IPS-15b (cell line): ENCODE measurements at regions not wholly inside any gene's neighbourhood (a gene's known extent, or its start where the extent isn't known, plus 50 kb on each side); places are given as distances from the start of the nearest gene placed in this dataset.

Experiments used
- H3K27me3 ChIP-seq: one replicate; pipeline ENCODE4 v1.6.1; 2013; ENCODE audit warnings: low read length; ENCODE audit not compliant: control insufficient read depth, insufficient read depth
- H3K36me3 ChIP-seq: one replicate; pipeline ENCODE4 v1.6.1; 2013; ENCODE audit warnings: low read length; ENCODE audit not compliant: control insufficient read depth, insufficient read depth
- H3K4me1 ChIP-seq: one replicate; pipeline ENCODE4 v1.6.1; 2013; ENCODE audit warnings: mild to moderate bottlenecking, low read length; ENCODE audit not compliant: control insufficient read depth, insufficient read depth
- H3K4me3 ChIP-seq: one replicate; pipeline ENCODE4 v1.5.1; 2013; ENCODE audit warnings: low read depth, low read length
- H3K9ac ChIP-seq: one replicate; pipeline ENCODE4 v1.6.1; 2013; ENCODE audit warnings: low read depth, mild to moderate bottlenecking, low read length
- H3K9me3 ChIP-seq: one replicate; pipeline ENCODE4 v1.6.1; 2013; ENCODE audit warnings: mild to moderate bottlenecking, low read length; ENCODE audit not compliant: control insufficient read depth, insufficient read depth

DNA sequence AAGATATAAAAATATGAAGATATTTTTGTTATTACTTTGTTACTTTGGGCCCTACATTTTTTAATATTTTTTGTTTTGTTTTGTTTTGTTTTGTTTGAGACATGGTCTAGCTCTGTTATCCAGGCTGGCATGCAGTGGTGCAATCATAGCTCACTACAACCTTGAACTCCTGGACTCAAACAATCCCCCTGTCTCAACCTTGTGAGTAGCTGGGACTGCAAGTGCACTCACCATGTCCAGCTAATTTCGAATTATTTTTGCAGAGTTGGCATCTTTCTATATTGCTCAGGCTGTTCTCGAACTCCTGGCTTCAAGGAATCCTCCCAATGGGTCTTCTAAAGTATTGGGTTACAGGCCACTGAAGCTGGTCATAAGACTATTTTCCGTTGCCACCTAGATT, 603.6 kb upstream of the PIK3C3 start:
- no peaks in the 10 kb centered on the region for H3K4me1 ChIP-seq
- no peaks in the 10 kb centered on the region for H3K27me3 ChIP-seq
- no peak overlapping the region for H3K4me3 ChIP-seq
- H3K36me3 ChIP-seq = no peaks in the 10 kb centered on the region
- no peaks in the 10 kb centered on the region for H3K9me3 ChIP-seq
- H3K9ac ChIP-seq = no peak overlapping the region

DNA sequence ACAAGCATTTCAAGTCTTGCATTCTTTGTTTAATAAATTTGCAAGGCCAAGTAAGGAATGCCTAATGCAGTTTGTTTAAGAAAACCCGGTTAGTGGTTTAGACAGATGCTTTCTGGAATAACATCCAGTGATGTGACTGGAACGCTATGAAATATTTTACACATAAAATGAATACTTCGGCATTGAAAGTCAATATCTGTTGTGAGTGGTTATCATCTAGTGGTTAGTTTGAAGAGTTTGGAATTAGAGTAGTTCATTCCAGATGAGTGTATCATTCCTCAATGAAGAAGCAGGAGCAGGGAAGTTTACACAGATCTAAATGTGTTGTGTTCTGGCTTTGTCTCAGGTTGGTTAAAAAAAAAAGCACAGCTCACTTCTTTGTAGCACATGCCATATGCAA, 608.0 kb upstream of the PIK3C3 start:
- no peaks in the 10 kb centered on the region for H3K27me3 ChIP-seq

DNA sequence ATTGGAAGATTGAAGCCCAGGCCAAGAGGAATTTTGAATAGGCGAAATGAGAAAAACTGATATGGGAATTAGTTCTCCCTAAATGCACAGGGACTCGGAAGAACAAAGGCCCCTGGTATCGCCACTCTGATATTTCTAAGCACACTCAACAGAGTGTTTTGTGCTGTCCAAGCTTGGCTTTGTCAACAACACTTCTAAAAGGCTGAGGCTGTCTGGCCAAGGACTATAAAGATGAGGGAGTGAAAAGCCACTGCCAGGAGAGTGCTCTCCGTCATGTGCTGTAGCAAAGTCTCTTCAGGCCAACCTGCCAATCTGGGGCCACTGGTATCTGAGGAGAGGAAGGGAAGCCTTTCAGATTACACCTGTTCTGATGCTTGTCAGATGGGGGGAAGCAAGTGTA, 611.2 kb upstream of the PIK3C3 start:
- Histone ChIP-seq H3K27me3 (no peaks in the 10 kb centered on the region), H3K4me1 (no peaks in the 10 kb centered on the region), H3K9ac (no peak overlapping the region), H3K4me3 (no peak overlapping the region), H3K36me3 (no peaks in the 10 kb centered on the region), H3K9me3 (no peaks in the 10 kb centered on the region)

More for the DNA sequence above, 608.0 kb upstream of the PIK3C3 start:
- H3K4me3 ChIP-seq = no peak overlapping the region
- H3K36me3 ChIP-seq = no peaks in the 10 kb centered on the region
- H3K9ac ChIP-seq = no peak overlapping the region
- no peaks in the 10 kb centered on the region for H3K4me1 ChIP-seq
- no peaks in the 10 kb centered on the region for H3K9me3 ChIP-seq

DNA sequence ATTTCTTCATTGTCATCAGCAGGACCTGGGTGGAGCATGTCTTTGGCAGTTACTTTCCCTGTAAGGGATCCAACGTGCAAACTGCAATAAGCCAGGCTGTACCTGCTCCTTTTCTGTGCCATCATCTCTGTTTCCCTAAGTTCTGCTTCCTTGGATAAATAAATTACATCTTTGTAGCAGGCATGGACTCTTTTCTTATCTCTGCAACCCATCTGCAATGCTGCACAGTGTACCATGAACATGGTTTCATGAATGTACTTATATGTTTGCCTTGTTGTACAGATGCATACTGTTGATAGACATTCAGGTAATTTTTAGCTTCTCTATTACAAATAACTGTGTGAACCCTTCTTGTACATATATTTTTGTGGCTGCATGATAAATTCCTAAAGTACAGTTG, 616.7 kb upstream of the PIK3C3 start:
- no peaks in the 10 kb centered on the region for H3K27me3 ChIP-seq
- no peak overlapping the region for H3K9ac ChIP-seq
- no peak overlapping the region for H3K4me3 ChIP-seq

DNA sequence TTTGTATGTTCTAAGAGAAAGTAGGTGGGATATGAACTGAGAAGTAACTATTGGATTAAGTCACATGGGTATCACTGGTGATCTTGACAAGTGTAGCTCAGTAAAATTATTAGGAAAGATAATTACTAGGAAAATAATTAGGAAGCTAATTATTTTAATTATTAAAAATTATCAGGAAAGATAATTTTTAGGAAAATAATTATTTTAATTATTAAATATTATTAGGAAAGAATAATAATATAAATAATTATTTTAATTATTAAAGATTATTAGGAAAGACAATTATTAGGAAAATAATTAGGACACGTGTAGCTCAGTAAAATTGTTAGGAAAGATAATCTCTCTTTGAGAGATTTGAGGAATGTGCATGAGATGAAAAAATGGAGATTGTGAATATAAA, 623.4 kb upstream of the PIK3C3 start:
- no peak overlapping the region for H3K9ac ChIP-seq
- no peaks in the 10 kb centered on the region for H3K9me3 ChIP-seq
- no peak overlapping the region for H3K4me3 ChIP-seq
- H3K27me3 ChIP-seq = no peaks in the 10 kb centered on the region
- no peaks in the 10 kb centered on the region for H3K4me1 ChIP-seq
- no peaks in the 10 kb centered on the region for H3K36me3 ChIP-seq

More for the DNA sequence above, 616.7 kb upstream of the PIK3C3 start:
- Histone ChIP-seq H3K9me3 (no peaks in the 10 kb centered on the region), H3K36me3 (no peaks in the 10 kb centered on the region), H3K4me1 (no peaks in the 10 kb centered on the region)

DNA sequence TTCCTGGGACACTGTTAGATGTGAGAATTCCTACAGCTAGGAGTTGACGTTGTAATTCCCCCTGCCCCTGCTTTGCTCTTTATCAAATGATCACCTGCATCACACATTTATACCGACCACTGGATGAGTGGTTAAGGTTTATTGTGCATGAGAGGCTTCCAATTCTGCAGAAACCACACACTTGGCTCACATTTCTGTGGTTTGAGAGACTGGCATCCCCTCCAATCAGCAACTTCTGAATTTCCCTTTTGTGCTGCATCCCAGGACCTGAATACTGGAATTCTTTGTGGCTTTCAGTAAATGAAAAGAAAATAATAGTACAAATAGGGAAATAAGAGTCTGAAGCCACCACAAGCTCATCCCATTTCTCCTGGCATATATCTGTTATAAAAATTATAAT, 628.7 kb upstream of the PIK3C3 start:
- Histone ChIP-seq H3K4me3 (no peak overlapping the region), H3K9ac (no peak overlapping the region), H3K4me1 (no peaks in the 10 kb centered on the region), H3K27me3 (no peaks in the 10 kb centered on the region), H3K9me3 (no peaks in the 10 kb centered on the region), H3K36me3 (no peaks in the 10 kb centered on the region)

DNA sequence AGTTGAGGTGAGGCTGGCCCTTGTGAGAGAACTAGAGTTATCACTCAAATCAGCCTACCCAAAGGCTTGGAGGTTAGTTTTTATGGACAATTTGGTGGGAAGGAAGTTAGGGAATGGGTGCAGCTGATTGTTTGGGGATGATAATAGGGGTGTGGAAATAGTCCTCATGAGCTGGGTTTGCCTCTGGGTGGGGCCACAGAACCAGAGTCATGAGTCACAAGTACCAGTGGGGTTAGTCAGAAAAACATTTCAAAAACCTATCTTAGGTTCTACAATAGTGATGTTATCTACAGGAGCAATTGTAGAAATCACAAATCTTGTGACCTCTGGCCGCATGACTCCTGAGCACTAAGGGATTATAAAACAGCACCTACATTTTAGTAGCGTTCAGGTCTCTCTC, 630.1 kb upstream of the PIK3C3 start:
- Histone ChIP-seq H3K9ac (no peak overlapping the region), H3K9me3 (no peaks in the 10 kb centered on the region), H3K4me1 (no peaks in the 10 kb centered on the region), H3K27me3 (no peaks in the 10 kb centered on the region), H3K36me3 (no peaks in the 10 kb centered on the region), H3K4me3 (no peak overlapping the region)

DNA sequence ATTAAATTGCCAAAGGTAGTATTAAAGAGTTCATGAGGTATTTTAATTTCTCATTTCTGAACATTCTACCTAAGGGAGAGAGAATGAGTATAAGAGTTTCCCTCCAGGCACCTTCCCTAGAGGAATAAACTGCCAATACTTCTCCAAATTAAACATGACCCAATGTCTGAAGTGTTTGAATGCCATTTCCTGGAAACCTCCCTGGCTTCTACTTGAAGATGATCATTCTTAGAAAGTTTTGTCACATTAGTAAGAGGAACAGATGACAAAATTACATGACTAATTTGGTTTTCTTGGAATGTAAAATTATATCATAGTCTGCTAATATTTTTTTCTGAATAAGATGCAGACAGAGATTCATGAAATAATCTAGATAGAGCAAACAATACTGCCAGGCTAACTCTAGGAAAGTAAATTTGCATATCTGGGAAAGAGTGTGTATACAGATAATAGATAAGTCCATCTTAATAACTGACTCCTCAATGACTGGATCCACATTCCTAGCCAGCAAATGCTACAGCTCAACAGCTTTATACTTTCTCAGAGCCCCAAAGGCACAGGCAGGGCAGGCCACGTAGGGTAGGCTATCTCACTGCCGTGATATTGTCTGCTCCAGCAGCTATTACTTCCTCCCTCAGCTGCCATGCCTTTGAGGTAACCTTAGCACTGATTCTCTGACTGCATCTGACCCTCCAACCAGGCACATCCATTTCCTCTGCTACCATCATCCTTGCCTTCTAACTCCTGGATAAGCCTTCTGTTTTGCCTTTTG, 630.8 kb upstream of the PIK3C3 start:
- Histone ChIP-seq H3K9ac (no peak overlapping the region), H3K4me1 (no peaks in the 10 kb centered on the region), H3K9me3 (no peaks in the 10 kb centered on the region), H3K4me3 (no peak overlapping the region), H3K36me3 (no peaks in the 10 kb centered on the region), H3K27me3 (no peaks in the 10 kb centered on the region)

DNA sequence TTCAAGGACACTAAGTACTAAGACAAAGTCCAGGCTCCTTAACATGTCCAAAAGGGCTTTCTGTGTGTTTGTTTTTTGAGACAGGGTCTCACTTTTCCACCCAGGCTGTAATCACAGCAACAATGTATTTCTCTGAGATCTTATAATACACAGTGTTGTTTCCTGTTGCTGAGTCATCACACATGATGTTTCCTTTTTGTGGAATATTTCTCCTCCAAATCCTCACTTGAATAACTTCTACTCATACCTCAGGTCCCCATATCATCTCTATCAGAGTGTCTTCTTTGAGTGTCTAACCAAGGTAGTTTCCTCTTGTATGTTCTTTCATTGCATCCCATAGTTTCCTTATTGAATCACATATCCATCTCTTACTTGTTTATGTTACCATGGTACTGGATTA, 632.0 kb upstream of the PIK3C3 start:
- H3K36me3 ChIP-seq = no peaks in the 10 kb centered on the region
- no peak overlapping the region for H3K9ac ChIP-seq
- H3K9me3 ChIP-seq = no peaks in the 10 kb centered on the region
- no peaks in the 10 kb centered on the region for H3K27me3 ChIP-seq
- H3K4me1 ChIP-seq = no peaks in the 10 kb centered on the region
- H3K4me3 ChIP-seq = no peak overlapping the region

DNA sequence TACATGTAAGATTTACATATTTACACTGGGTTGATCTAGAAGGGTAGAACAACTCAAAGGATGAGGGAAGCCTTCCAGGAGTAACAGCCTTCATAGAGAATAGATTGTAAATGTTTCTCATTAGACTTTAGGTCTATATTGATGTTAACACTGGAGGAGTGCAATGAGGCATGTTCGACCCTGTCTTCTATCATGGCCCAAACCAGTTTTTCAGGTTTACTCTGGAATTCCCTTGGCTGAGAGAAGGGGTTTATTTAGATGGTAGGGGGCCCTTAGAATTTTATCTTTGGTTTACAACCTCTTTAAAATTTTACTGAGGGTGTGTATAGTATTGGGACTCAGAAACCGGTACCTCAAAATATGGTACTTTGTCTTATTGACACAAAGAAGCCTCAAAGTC, 634.9 kb upstream of the PIK3C3 start:
- Histone ChIP-seq H3K27me3 (no peaks in the 10 kb centered on the region), H3K36me3 (no peaks in the 10 kb centered on the region), H3K4me3 (no peak overlapping the region), H3K4me1 (no peaks in the 10 kb centered on the region), H3K9ac (no peak overlapping the region), H3K9me3 (peaks cover 9% of the 10 kb centered on the region)

DNA sequence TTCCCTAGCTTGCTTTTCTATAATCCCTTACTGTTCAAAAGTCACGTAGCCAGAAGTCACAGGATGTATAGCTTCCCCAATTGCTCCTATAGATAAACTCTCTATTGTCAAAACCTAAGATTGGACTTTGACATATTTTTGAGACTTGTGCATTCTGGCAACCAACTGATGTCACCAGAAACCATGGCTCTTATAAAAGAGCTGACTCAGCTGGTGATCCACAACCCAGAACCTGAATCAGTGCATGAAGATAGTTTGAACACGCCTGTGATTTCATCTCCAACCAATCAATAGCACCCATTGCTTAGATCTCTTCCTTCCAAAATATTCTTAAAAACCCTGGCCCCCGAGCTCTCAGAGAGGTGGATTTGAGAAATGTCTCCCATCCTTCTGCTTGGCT, 639.9 kb upstream of the PIK3C3 start:
- H3K9me3 ChIP-seq = peaks cover 16% of the 10 kb centered on the region

DNA sequence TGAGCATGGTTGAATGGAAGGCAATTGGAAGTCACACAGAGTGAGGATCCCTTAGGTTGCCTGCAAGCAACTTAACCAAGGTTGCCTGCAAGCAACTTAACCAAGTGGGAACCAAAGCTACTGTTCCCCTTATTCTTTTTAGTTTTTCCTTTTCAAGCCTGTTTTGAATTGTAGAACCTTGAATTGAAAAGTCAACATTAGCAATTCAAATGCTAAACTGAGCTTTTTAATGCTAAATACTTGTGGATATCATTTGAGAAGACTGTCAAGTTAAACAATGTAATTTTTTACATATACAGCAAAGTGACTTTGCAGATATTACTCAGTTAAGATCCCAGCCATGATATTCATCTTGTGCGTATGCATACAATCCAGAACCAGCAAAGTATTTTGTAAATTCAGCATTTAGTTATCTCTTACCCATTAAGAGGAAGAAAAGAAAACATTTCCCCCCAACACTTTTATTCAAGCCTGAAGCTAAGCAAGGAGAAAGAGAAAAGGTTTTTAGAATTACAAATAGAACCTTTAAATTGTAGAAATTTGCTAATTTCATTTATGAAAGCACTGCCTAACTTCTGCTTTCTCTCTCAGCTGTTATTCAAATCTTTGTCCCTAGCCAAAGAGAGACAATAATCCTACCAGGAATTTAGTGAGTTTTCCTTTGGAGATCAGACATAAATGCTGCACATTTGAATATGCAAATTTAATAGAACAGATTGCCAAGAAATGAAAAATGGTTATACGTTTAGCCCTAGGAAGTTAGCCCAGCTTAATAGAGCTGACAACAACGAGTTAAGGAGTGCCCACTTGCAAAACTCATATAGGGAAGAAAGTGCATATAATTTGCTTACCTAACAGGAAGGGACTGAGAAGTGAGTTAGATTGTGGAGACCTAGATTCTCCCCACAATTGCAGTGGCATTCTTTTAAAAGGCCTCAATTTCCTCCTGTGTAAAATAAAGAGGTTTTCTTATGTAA, 643.2 kb upstream of the PIK3C3 start:
- Histone ChIP-seq H3K27me3 (no peaks in the 10 kb centered on the region), H3K9ac (no peak overlapping the region), H3K4me1 (peaks cover 3% of the 10 kb centered on the region), H3K36me3 (no peaks in the 10 kb centered on the region), H3K9me3 (peaks cover 17% of the 10 kb centered on the region), H3K4me3 (no peak overlapping the region)

More for the DNA sequence above, 639.9 kb upstream of the PIK3C3 start:
- no peak overlapping the region for H3K4me3 ChIP-seq
- no peaks in the 10 kb centered on the region for H3K36me3 ChIP-seq
- peaks cover 3% of the 10 kb centered on the region for H3K4me1 ChIP-seq
- no peak overlapping the region for H3K9ac ChIP-seq
- H3K27me3 ChIP-seq = no peaks in the 10 kb centered on the region
